Neuron (in vitro differentiated cells): ENCODE measurements at regions not wholly inside any gene's neighbourhood (a gene's known extent, or its start where the extent isn't known, plus 50 kb on each side); places are given as distances from the start of the nearest gene placed in this dataset.

Experiments
- H2AFZ ChIP-seq: one replicate; pipeline ENCODE4 v1.6.1; 2013; ENCODE audit warnings: low read depth, mild to moderate bottlenecking, inconsistent platforms, low read length, moderate library complexity
- H3K27me3 ChIP-seq: one replicate; pipeline ENCODE4 v1.6.1; 2013; ENCODE audit warnings: low read length; ENCODE audit not compliant: insufficient read depth
- H3K36me3 ChIP-seq: one replicate; pipeline ENCODE4 v1.6.1; 2013; ENCODE audit warnings: low read length; ENCODE audit not compliant: insufficient read depth
- H3K4me1 ChIP-seq: one replicate; pipeline ENCODE4 v1.6.1; 2013; ENCODE audit warnings: low read length; ENCODE audit not compliant: insufficient read depth
- H3K4me3 ChIP-seq: 2 replicates; pipeline ENCODE4 v1.5.1; 2013; ENCODE audit warnings: mild to moderate bottlenecking, low read length, moderate library complexity
- H3K9me3 ChIP-seq: one replicate; pipeline ENCODE4 v1.6.1; 2013; ENCODE audit warnings: low read length

GRCh38 chr2:147348931-147349555 is 495.8 kb upstream of the ACVR2A start:
- Histone ChIP-seq H3K4me3 (peak overlapping the region; percentile 15), H3K9me3 (no peaks in the 10 kb centered on the region), H3K4me1 (peaks cover 9% of the 10 kb centered on the region), H2AFZ (peak overlapping the region; percentile 34), H3K27me3 (no peaks in the 10 kb centered on the region), H3K36me3 (no peaks in the 10 kb centered on the region)

- Histone ChIP-seq H3K4me3 (no peak overlapping the region), H3K36me3 (no peaks in the 10 kb centered on the region), H3K9me3 (no peaks in the 10 kb centered on the region), H3K27me3 (no peaks in the 10 kb centered on the region), H3K4me1 (peaks cover 9% of the 10 kb centered on the region), H2AFZ (no peak overlapping the region)
These were observed 498.7 kb upstream of the ACVR2A start for GRCh38 chr2:147346142-147346541.

- no peaks in the 10 kb centered on the region for H3K27me3 ChIP-seq
- H2AFZ ChIP-seq, result no peak overlapping the region
- no peak overlapping the region for H3K4me3 ChIP-seq
- H3K4me1 ChIP-seq, result peaks cover 9% of the 10 kb centered on the region
- H3K9me3 ChIP-seq, result no peaks in the 10 kb centered on the region
- H3K36me3 ChIP-seq, result no peaks in the 10 kb centered on the region
These were observed 499.6 kb upstream of the ACVR2A start for GRCh38 chr2:147345246-147345645.

GRCh38 chr2:147342329-147342728 is 502.5 kb upstream of the ACVR2A start:
- Histone ChIP-seq H3K4me3 (no peak overlapping the region), H3K27me3 (no peaks in the 10 kb centered on the region), H3K36me3 (no peaks in the 10 kb centered on the region), H3K9me3 (no peaks in the 10 kb centered on the region), H2AFZ (no peak overlapping the region), H3K4me1 (no peaks in the 10 kb centered on the region)

- H2AFZ ChIP-seq, result no peak overlapping the region
- H3K9me3 ChIP-seq, result no peaks in the 10 kb centered on the region
- H3K4me1 ChIP-seq, result no peaks in the 10 kb centered on the region
- H3K27me3 ChIP-seq, result no peaks in the 10 kb centered on the region
- H3K4me3 ChIP-seq, result no peak overlapping the region
- no peaks in the 10 kb centered on the region for H3K36me3 ChIP-seq
These were observed 512.9 kb upstream of the ACVR2A start for GRCh38 chr2:147331790-147332419.

- no peak overlapping the region for H2AFZ ChIP-seq
- no peaks in the 10 kb centered on the region for H3K9me3 ChIP-seq
- no peaks in the 10 kb centered on the region for H3K4me1 ChIP-seq
- H3K4me3 ChIP-seq, result no peak overlapping the region
- no peaks in the 10 kb centered on the region for H3K36me3 ChIP-seq
- H3K27me3 ChIP-seq, result no peaks in the 10 kb centered on the region
These were observed 513.9 kb upstream of the ACVR2A start for GRCh38 chr2:147330925-147331324.

- no peaks in the 10 kb centered on the region for H3K36me3 ChIP-seq
- H3K4me1 ChIP-seq, result no peaks in the 10 kb centered on the region
- H3K4me3 ChIP-seq, result no peak overlapping the region
- no peaks in the 10 kb centered on the region for H3K27me3 ChIP-seq
- H2AFZ ChIP-seq, result no peak overlapping the region
- H3K9me3 ChIP-seq, result no peaks in the 10 kb centered on the region
These were observed 517.2 kb upstream of the ACVR2A start for GRCh38 chr2:147327613-147328012.

GRCh38 chr2:147325990-147326389 is 518.8 kb upstream of the ACVR2A start:
- Histone ChIP-seq H3K4me1 (no peaks in the 10 kb centered on the region), H3K36me3 (no peaks in the 10 kb centered on the region), H3K4me3 (no peak overlapping the region), H2AFZ (no peak overlapping the region), H3K27me3 (no peaks in the 10 kb centered on the region), H3K9me3 (peaks cover 11% of the 10 kb centered on the region)

- no peaks in the 10 kb centered on the region for H3K36me3 ChIP-seq
- H3K4me3 ChIP-seq, result no peak overlapping the region
- no peak overlapping the region for H2AFZ ChIP-seq
- no peaks in the 10 kb centered on the region for H3K27me3 ChIP-seq
- H3K9me3 ChIP-seq, result peaks cover 11% of the 10 kb centered on the region
- no peaks in the 10 kb centered on the region for H3K4me1 ChIP-seq
These were observed 524.7 kb upstream of the ACVR2A start for GRCh38 chr2:147320146-147320545.

- H3K27me3 ChIP-seq, result no peaks in the 10 kb centered on the region
- H3K9me3 ChIP-seq, result peaks cover 2% of the 10 kb centered on the region
- H3K4me1 ChIP-seq, result no peaks in the 10 kb centered on the region
- no peak overlapping the region for H2AFZ ChIP-seq
- H3K4me3 ChIP-seq, result no peak overlapping the region
- H3K36me3 ChIP-seq, result no peaks in the 10 kb centered on the region
These were observed 533.8 kb upstream of the ACVR2A start for GRCh38 chr2:147311058-147311430.

- Histone ChIP-seq H3K4me1 (no peaks in the 10 kb centered on the region), H3K27me3 (no peaks in the 10 kb centered on the region), H3K36me3 (no peaks in the 10 kb centered on the region), H2AFZ (no peak overlapping the region), H3K9me3 (peaks cover 2% of the 10 kb centered on the region), H3K4me3 (no peak overlapping the region)
These were observed 534.3 kb upstream of the ACVR2A start for GRCh38 chr2:147310335-147311057.

GRCh38 chr2:147297820-147298219 is 547.0 kb upstream of the ACVR2A start:
- Histone ChIP-seq H3K9me3 (no peaks in the 10 kb centered on the region), H3K27me3 (no peaks in the 10 kb centered on the region), H3K36me3 (no peaks in the 10 kb centered on the region), H3K4me3 (no peak overlapping the region), H3K4me1 (no peaks in the 10 kb centered on the region), H2AFZ (no peak overlapping the region)

- Histone ChIP-seq H3K4me3 (no peak overlapping the region), H3K27me3 (no peaks in the 10 kb centered on the region), H2AFZ (no peak overlapping the region), H3K9me3 (no peaks in the 10 kb centered on the region), H3K36me3 (no peaks in the 10 kb centered on the region), H3K4me1 (no peaks in the 10 kb centered on the region)
These were observed 549.9 kb upstream of the ACVR2A start for GRCh38 chr2:147294825-147295392.
